LHCN-M2 (cell line): ENCODE measurements at regions not wholly inside any gene's neighbourhood (a gene's known extent, or its start where the extent isn't known, plus 50 kb on each side); places are given as distances from the start of the nearest gene placed in this dataset.

Experiments used
- DNase-seq: peaks from one replicate; pipeline ENCODE4 v3.0.0-alpha.2; 2012; ENCODE audit warnings: low read depth

- peak; percentile 22 for DNase-seq
Measured at GRCh38 chr5:148708854-148709253, 54.5 kb upstream of the HTR4 start.

GRCh38 chr5:148711961-148712360, 57.6 kb upstream of the HTR4 start:
- DNase-seq: no peak

- DNase-seq: no peak
Measured at GRCh38 chr5:148713735-148714508, 59.6 kb upstream of the HTR4 start.

- DNase-seq: no peak
Measured at GRCh38 chr5:148716716-148717115, 62.4 kb upstream of the HTR4 start.

GRCh38 chr5:148717668-148718067, 63.3 kb upstream of the HTR4 start:
- DNase-seq: no peak

- DNase-seq: no peak
Measured at GRCh38 chr5:148719605-148720004, 65.3 kb upstream of the HTR4 start.

GRCh38 chr5:148720257-148720656, 65.9 kb upstream of the HTR4 start:
- DNase-seq: no peak

- DNase-seq: no peak
Measured at GRCh38 chr5:148723143-148723542, 68.8 kb upstream of the HTR4 start.

GRCh38 chr5:148725675-148726074, 71.3 kb upstream of the HTR4 start:
- no peak for DNase-seq

- no peak for DNase-seq
Measured at GRCh38 chr5:148729182-148729581, 74.9 kb upstream of the HTR4 start.

- peak; percentile 60 for DNase-seq
Measured at GRCh38 chr5:148730270-148730669, 75.9 kb upstream of the HTR4 start.

- peak; percentile 82 for DNase-seq
Measured at GRCh38 chr5:148730942-148731898, 76.9 kb upstream of the HTR4 start.

GRCh38 chr5:148732692-148733091, 78.4 kb upstream of the HTR4 start:
- no peak for DNase-seq

- peak; percentile 74 for DNase-seq
Measured at GRCh38 chr5:148733601-148734438, 79.5 kb upstream of the HTR4 start.

- DNase-seq: no peak
Measured at GRCh38 chr5:148734518-148734917, 80.2 kb upstream of the HTR4 start.

- no peak for DNase-seq
Measured at GRCh38 chr5:148735301-148735835, 81.0 kb upstream of the HTR4 start.

GRCh38 chr5:148739023-148739422, 84.7 kb upstream of the HTR4 start:
- no peak for DNase-seq

- DNase-seq: peak; percentile 15
Measured at GRCh38 chr5:148739524-148739923, 85.2 kb upstream of the HTR4 start.

GRCh38 chr5:148740079-148740858, 85.9 kb upstream of the HTR4 start:
- DNase-seq: no peak

GRCh38 chr5:148740966-148741742, 85.3 kb upstream of the ADRB2 start:
- DNase-seq: peak; percentile 85
